DOHH2 (cell line): ENCODE measurements at regions not wholly inside any gene's neighbourhood (a gene's known extent, or its start where the extent isn't known, plus 50 kb on each side); places are given as distances from the start of the nearest gene placed in this dataset.

ENCODE experiments used
- H3F3A ChIP-seq: fragments of 200-600 bp; sonication (generic), shearing (Covaris generic); 2 replicates; pipeline ENCODE4 v1.6.0; 2016; ENCODE audit warnings: antibody characterized with exemption, mild to moderate bottlenecking; ENCODE audit not compliant: control insufficient read depth, insufficient read depth
- H3K27ac ChIP-seq: fragments of 200-600 bp; sonication (generic); 2 replicates; pipeline ENCODE4 v1.5.1; 2014; ENCODE audit warnings: low read depth, mild to moderate bottlenecking, low read length, moderate library complexity
- H3K27me3 ChIP-seq: fragments of 200-600 bp; sonication (generic); 2 replicates; pipeline ENCODE4 v1.6.1; 2014; ENCODE audit warnings: mild to moderate bottlenecking, low read length, mixed read lengths; ENCODE audit not compliant: control insufficient read depth
- H3K36me3 ChIP-seq: fragments of 200-600 bp; sonication (generic); 2 replicates; pipeline ENCODE4 v1.6.1; 2014; ENCODE audit warnings: mild to moderate bottlenecking, low read length, moderate library complexity, mixed read lengths; ENCODE audit not compliant: control insufficient read depth
- H3K4me1 ChIP-seq: fragments of 200-600 bp; sonication (generic); 2 replicates; pipeline ENCODE4 v1.6.1; 2014; ENCODE audit warnings: mild to moderate bottlenecking, low read length, mixed read lengths; ENCODE audit not compliant: control insufficient read depth
- H3K4me2 ChIP-seq: fragments of 200-600 bp; sonication (generic); 2 replicates; pipeline ENCODE4 v1.6.0; 2014; ENCODE audit warnings: mild to moderate bottlenecking, low read length, moderate library complexity
- H3K4me3 ChIP-seq: fragments of 200-600 bp; sonication (generic); 2 replicates; pipeline ENCODE4 v1.5.1; 2014; ENCODE audit warnings: mild to moderate bottlenecking, low read length, mixed read lengths
- H3K79me2 ChIP-seq: fragments of 200-600 bp; sonication (generic); 2 replicates; pipeline ENCODE4 v1.6.1; 2014; ENCODE audit warnings: mild to moderate bottlenecking, low read length, mixed read lengths; ENCODE audit not compliant: control insufficient read depth
- H3K9me2 ChIP-seq: fragments of 200-600 bp; sonication (generic); replicated peaks from 2 replicates; pipeline ENCODE4 v1.6.1; 2014; ENCODE audit warnings: mild to moderate bottlenecking, low read length, mixed read lengths; ENCODE audit not compliant: control insufficient read depth
- H3K9me3 ChIP-seq: fragments of 200-600 bp; sonication (generic); 2 replicates; pipeline ENCODE4 v1.6.1; 2014; ENCODE audit warnings: antibody characterized with exemption, low read length, mixed read lengths; ENCODE audit not compliant: control insufficient read depth, insufficient read depth
- H4K20me1 ChIP-seq: fragments of 200-600 bp; sonication (generic); 2 replicates; pipeline ENCODE4 v1.6.0; 2014; ENCODE audit warnings: low read depth, mild to moderate bottlenecking, antibody characterized with exemption, low read length, moderate library complexity; ENCODE audit not compliant: control insufficient read depth, insufficient read depth
- CTCF ChIP-seq: fragments of 200-600 bp; sonication (generic); IDR thresholded peaks from one replicate; pipeline ENCODE4 v1.5.1; 2014; ENCODE audit warnings: antibody characterized with exemption, mild to moderate bottlenecking, low read depth, low read length; ENCODE audit not compliant: poor library complexity, severe bottlenecking
- EZH2phosphoT487 ChIP-seq: fragments of 200-600 bp; sonication (generic); IDR thresholded peaks from 2 replicates; pipeline ENCODE4 v1.6.1; 2017; ENCODE audit warnings: borderline replicate concordance, mild to moderate bottlenecking, antibody characterized with exemption, low read length, moderate library complexity, mixed read lengths

GRCh38 chr1:234925440-234926263, 203.0 kb downstream of the TOMM20 start:
- no peak overlapping the region for H3K4me2 ChIP-seq
- no peak overlapping the region for H3K27ac ChIP-seq
- no peaks in the 10 kb centered on the region for H3K9me2 ChIP-seq

GRCh38 chr1:234924450-234925355, 203.9 kb downstream of the TOMM20 start:
- H3K79me2 ChIP-seq = no peaks in the 10 kb centered on the region
- no peaks in the 10 kb centered on the region for H3F3A ChIP-seq
- no peak overlapping the region for H3K27ac ChIP-seq
- no peaks in the 10 kb centered on the region for H3K9me2 ChIP-seq
- no peak for TF ChIP-seq CTCF
- no peak for TF ChIP-seq EZH2phosphoT487
- peaks cover 13% of the 10 kb centered on the region for H3K4me1 ChIP-seq
- H3K4me2 ChIP-seq = no peak overlapping the region
- no peaks in the 10 kb centered on the region for H4K20me1 ChIP-seq
- H3K4me3 ChIP-seq = no peak overlapping the region
- no peaks in the 10 kb centered on the region for H3K36me3 ChIP-seq
- peaks cover 43% of the 10 kb centered on the region for H3K27me3 ChIP-seq
- H3K9me3 ChIP-seq = no peaks in the 10 kb centered on the region

More at GRCh38 chr1:234925440-234926263, 203.0 kb downstream of the TOMM20 start:
- Histone ChIP-seq H3K4me1 (peaks cover 13% of the 10 kb centered on the region), H4K20me1 (no peaks in the 10 kb centered on the region), H3K27me3 (peaks cover 43% of the 10 kb centered on the region), H3K36me3 (no peaks in the 10 kb centered on the region), H3K4me3 (no peak overlapping the region), H3F3A (no peaks in the 10 kb centered on the region), H3K79me2 (no peaks in the 10 kb centered on the region), H3K9me3 (no peaks in the 10 kb centered on the region)
- TF ChIP-seq EZH2phosphoT487 (no peak), CTCF (no peak)

- H3K27ac ChIP-seq = no peak overlapping the region
These were observed 205.0 kb downstream of the TOMM20 start for GRCh38 chr1:234923626-234924025.

More at GRCh38 chr1:234923626-234924025, 205.0 kb downstream of the TOMM20 start:
- Histone ChIP-seq H3K4me3 (no peak overlapping the region), H3K9me3 (no peaks in the 10 kb centered on the region), H3K79me2 (no peaks in the 10 kb centered on the region), H3K27me3 (peaks cover 33% of the 10 kb centered on the region), H3K4me1 (peaks cover 13% of the 10 kb centered on the region), H3K4me2 (no peak overlapping the region), H3K36me3 (no peaks in the 10 kb centered on the region), H3K9me2 (no peaks in the 10 kb centered on the region), H4K20me1 (no peaks in the 10 kb centered on the region), H3F3A (no peaks in the 10 kb centered on the region)
- no peak for TF ChIP-seq EZH2phosphoT487
- TF ChIP-seq CTCF = no peak
